ENCODE measurements at regions not wholly inside any gene's neighbourhood (a gene's known extent, or its start where the extent isn't known, plus 50 kb on each side); places are given as distances from the start of the nearest gene placed in this dataset.
"Not testable (repeated sequence)": the region's sequence is repeated elsewhere in the genome, so short reads cannot be mapped to it uniquely, and the experiment has no call there.

DNA sequence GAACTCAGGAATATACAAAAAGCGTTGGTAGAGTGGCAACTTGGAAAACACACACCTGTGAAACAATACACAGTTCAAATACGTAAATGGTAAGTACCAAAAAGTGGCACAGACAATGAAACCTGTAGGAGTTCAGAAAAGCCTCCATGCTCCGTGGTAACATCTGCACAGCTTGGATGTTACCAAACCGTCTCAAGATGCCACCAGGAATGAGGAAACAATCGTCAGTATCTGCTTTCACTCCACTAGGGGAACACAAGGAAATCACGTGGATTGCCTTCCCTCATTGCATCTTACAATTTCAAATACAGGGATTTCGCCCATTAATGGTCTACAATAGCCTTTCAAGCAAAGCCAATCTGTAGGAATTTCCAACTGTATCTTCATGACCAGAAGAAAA, 224.6 kb upstream of the LRRC61 start:
- POLR2A ChIA-PET; H3K27me3 ChIP-seq (ENCODE audit: control insufficient read depth, insufficient read depth, low read length); DNase-seq (ENCODE audit: low read depth); H3K4me3 ChIP-seq (ENCODE audit: low read depth, low read length); H3K36me3 ChIP-seq (ENCODE audit: control insufficient read depth, insufficient read depth, low read length); CTCF ChIA-PET: not testable (repeated sequence)

DNA sequence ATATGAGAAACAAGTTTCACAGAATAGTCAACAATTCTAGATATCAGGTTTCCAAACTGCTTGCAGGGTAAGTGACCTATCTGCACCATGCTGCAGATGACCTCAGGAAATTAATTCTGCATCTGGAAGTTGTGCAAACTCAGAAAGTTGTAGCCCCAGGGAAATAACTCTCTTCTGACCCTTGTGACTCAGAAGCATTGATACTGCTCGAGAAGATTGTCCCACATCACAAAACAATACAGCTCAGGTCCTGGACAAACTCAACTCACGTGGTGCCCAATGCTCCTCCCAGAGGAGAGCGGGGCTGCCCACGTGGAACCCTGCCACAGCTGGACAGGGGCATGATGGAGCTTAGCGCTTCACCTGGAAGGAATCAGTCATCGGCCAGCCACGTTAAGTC, 221.9 kb upstream of the LRRC61 start:
- H3K27me3 ChIP-seq (ENCODE audit: control insufficient read depth, insufficient read depth, low read length); H3K4me3 ChIP-seq (ENCODE audit: low read depth, low read length); POLR2A ChIA-PET; CTCF ChIA-PET; DNase-seq (ENCODE audit: low read depth); H3K36me3 ChIP-seq (ENCODE audit: control insufficient read depth, insufficient read depth, low read length): not testable (repeated sequence)

DNA sequence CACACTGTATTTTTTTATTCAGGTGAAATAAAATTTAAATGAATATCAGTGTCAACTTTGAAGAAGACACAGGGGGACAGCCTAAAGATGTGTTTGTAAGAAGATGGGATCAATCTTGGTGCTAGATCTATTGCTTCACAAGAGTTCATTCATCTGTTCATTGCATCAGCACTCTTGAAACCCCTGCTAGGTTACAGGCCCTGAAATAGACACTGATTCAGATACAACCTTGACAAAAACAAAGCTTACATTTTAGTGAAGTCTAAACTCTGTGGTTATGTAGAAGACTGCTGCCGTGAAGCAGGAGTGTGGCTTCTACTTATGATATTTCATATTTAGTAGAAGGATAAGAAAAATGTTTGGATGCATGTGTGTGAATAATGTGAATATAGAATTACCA, 215.9 kb upstream of the LRRC61 start:
- POLR2A ChIA-PET; H3K36me3 ChIP-seq (ENCODE audit: control insufficient read depth, insufficient read depth, low read length); DNase-seq (ENCODE audit: low read depth); H3K27me3 ChIP-seq (ENCODE audit: control insufficient read depth, insufficient read depth, low read length); H3K4me3 ChIP-seq (ENCODE audit: low read depth, low read length); CTCF ChIA-PET: not testable (repeated sequence)

GRCh38 chr7:150110375-150110820, 212.8 kb upstream of the LRRC61 start:
- not testable (repeated sequence) for H3K27me3 ChIP-seq (ENCODE audit: control insufficient read depth, insufficient read depth, low read length)

GRCh38 chr7:150110882-150111281, 212.3 kb upstream of the LRRC61 start:
- H3K4me3 ChIP-seq (ENCODE audit: low read depth, low read length); H3K36me3 ChIP-seq (ENCODE audit: control insufficient read depth, insufficient read depth, low read length); DNase-seq (ENCODE audit: low read depth); CTCF ChIA-PET; H3K27me3 ChIP-seq (ENCODE audit: control insufficient read depth, insufficient read depth, low read length); POLR2A ChIA-PET: not testable (repeated sequence)

More at GRCh38 chr7:150110375-150110820, 212.8 kb upstream of the LRRC61 start:
- CTCF ChIA-PET; H3K4me3 ChIP-seq (ENCODE audit: low read depth, low read length); POLR2A ChIA-PET; H3K36me3 ChIP-seq (ENCODE audit: control insufficient read depth, insufficient read depth, low read length); DNase-seq (ENCODE audit: low read depth): not testable (repeated sequence)

GRCh38 chr7:150111373-150112139, 211.6 kb upstream of the LRRC61 start:
- CTCF ChIA-PET; POLR2A ChIA-PET; H3K36me3 ChIP-seq (ENCODE audit: control insufficient read depth, insufficient read depth, low read length); DNase-seq (ENCODE audit: low read depth); H3K4me3 ChIP-seq (ENCODE audit: low read depth, low read length); H3K27me3 ChIP-seq (ENCODE audit: control insufficient read depth, insufficient read depth, low read length): not testable (repeated sequence)

GRCh38 chr7:150113301-150113700, 209.9 kb upstream of the LRRC61 start:
- H3K4me3 ChIP-seq (ENCODE audit: low read depth, low read length); H3K36me3 ChIP-seq (ENCODE audit: control insufficient read depth, insufficient read depth, low read length); CTCF ChIA-PET; POLR2A ChIA-PET; DNase-seq (ENCODE audit: low read depth); H3K27me3 ChIP-seq (ENCODE audit: control insufficient read depth, insufficient read depth, low read length): not testable (repeated sequence)

DNA sequence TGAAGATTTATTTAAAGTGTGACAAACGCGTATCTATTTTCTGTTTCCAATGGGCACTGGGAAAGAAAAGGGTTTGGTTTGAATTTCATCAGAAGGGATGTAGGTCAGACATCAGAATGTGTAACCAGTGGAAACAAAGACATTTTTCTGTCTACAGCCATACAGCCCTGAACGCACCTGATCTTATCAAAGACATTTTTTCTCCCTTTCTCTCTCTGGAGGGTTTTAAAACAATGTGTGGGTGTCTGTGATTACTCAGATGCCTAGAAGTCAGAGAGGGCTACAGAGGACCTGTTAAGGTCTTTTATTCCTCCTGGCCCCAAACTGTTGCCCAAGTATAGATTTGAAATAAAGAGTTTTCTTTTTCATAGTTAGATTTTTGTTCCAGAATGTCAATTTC, 208.6 kb upstream of the LRRC61 start:
- H3K36me3 ChIP-seq (ENCODE audit: control insufficient read depth, insufficient read depth, low read length); CTCF ChIA-PET; H3K27me3 ChIP-seq (ENCODE audit: control insufficient read depth, insufficient read depth, low read length); H3K4me3 ChIP-seq (ENCODE audit: low read depth, low read length); POLR2A ChIA-PET; DNase-seq (ENCODE audit: low read depth): not testable (repeated sequence)

- DNase-seq (ENCODE audit: low read depth); H3K4me3 ChIP-seq (ENCODE audit: low read depth, low read length); H3K36me3 ChIP-seq (ENCODE audit: control insufficient read depth, insufficient read depth, low read length); POLR2A ChIA-PET; CTCF ChIA-PET; H3K27me3 ChIP-seq (ENCODE audit: control insufficient read depth, insufficient read depth, low read length): not testable (repeated sequence)
Measured at GRCh38 chr7:150119966-150120365, 203.2 kb upstream of the LRRC61 start.

GRCh38 chr7:150125831-150126230, 197.3 kb upstream of the LRRC61 start:
- H3K27me3 ChIP-seq (ENCODE audit: control insufficient read depth, insufficient read depth, low read length); POLR2A ChIA-PET; H3K4me3 ChIP-seq (ENCODE audit: low read depth, low read length); CTCF ChIA-PET; H3K36me3 ChIP-seq (ENCODE audit: control insufficient read depth, insufficient read depth, low read length); DNase-seq (ENCODE audit: low read depth): not testable (repeated sequence)

GRCh38 chr7:150134451-150134850, 188.7 kb upstream of the LRRC61 start:
- H3K4me3 ChIP-seq (ENCODE audit: low read depth, low read length); CTCF ChIA-PET; POLR2A ChIA-PET: not testable (repeated sequence)

GRCh38 chr7:150135620-150136190, 187.4 kb upstream of the LRRC61 start:
- H3K36me3 ChIP-seq (ENCODE audit: control insufficient read depth, insufficient read depth, low read length); POLR2A ChIA-PET; DNase-seq (ENCODE audit: low read depth); CTCF ChIA-PET; H3K27me3 ChIP-seq (ENCODE audit: control insufficient read depth, insufficient read depth, low read length); H3K4me3 ChIP-seq (ENCODE audit: low read depth, low read length): not testable (repeated sequence)

More at GRCh38 chr7:150134451-150134850, 188.7 kb upstream of the LRRC61 start:
- DNase-seq (ENCODE audit: low read depth); H3K27me3 ChIP-seq (ENCODE audit: control insufficient read depth, insufficient read depth, low read length); H3K36me3 ChIP-seq (ENCODE audit: control insufficient read depth, insufficient read depth, low read length): not testable (repeated sequence)

DNA sequence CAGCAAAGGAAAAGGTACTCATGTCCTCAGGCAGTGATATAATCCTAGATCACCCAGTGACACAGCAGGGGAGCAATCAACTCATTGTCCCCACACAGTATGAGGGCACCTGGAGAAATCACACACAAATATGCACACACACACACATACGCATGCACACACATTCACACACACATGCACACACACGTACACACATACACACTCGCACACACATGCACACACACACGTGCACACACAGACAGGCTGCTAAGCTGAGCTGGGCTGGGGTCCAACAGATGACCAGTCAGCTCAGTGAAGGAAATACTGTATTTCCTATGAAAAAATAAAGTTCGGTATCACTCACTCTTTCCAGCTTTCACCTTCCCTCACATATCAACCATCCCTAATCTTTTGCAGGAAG, 183.3 kb upstream of the LRRC61 start:
- H3K36me3 ChIP-seq (ENCODE audit: control insufficient read depth, insufficient read depth, low read length); H3K4me3 ChIP-seq (ENCODE audit: low read depth, low read length); POLR2A ChIA-PET; DNase-seq (ENCODE audit: low read depth); H3K27me3 ChIP-seq (ENCODE audit: control insufficient read depth, insufficient read depth, low read length); CTCF ChIA-PET: not testable (repeated sequence)

Data from BJ (cell line).